HG03159 (cell line): ENCODE measurements at regions not wholly inside any gene's neighbourhood (a gene's known extent, or its start where the extent isn't known, plus 50 kb on each side); places are given as distances from the start of the nearest gene placed in this dataset.

Experiments used
- ATAC-seq: cut with Tn5 transposase; IDR thresholded peaks from one replicate; pipeline ENCODE4 v1.9.1; 2021; ENCODE audit warnings: mild to moderate bottlenecking, moderate library complexity; ENCODE audit not compliant: unreplicated experiment

DNA sequence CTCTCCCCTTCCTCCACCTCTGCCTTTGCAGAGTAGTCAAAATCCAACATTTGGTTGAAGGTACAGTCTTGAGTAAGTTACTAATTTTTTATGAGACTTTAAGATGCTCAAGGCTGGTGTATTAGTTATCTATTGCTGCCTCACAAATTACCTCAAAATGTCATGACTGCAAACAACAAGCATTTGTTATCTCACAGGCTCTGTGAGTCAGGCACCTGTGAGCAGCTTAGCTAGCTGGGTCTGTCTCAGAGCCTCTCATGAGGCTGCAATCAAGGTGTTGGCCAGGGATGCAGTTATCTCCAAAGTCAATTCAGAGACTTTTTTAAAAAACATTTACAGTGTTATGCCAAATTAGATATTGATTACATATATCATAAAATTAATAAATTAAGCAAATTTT lies 371.3 kb upstream of the RGMB start:
- ATAC-seq = no peak

GRCh38 chr5:98403131-98403530 lies 370.3 kb upstream of the RGMB start:
- no peak for ATAC-seq

DNA sequence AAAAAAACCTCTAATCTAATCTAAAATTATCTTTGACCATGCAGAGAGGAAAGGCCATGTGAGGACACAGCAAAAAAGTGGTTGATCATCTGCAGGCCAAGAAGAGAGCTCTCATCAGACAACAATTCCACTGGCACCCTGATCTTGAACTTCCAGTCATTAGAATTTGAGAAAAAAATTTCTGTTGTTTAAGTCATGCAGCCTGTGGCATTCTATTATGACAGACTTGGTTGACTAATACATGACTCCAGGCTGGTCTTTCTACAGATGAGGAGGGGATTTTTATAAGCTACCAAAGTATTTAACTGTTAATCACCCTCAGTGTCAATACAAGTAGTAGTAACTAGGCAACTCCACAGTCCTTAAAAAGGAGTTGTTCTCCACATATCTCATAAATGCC lies 358.5 kb upstream of the RGMB start:
- no peak for ATAC-seq

DNA sequence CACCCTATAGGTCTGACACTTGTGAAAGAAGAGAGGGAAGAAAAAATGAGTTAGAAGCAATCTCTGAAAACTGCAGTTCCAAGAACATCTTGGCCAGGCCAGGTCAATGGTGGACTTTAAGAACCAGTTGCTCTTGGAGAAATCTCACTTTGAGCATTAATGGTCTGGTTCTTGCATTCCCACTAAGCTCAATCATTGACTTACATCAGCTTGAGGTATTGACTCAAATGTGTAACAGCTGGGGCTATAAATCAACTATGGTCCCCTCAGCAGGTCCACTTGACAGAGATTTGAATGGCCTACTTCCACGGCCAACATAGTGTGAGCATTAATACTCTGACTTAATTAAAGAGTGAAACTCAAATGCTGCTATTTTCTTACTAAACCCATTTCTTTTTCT lies 357.8 kb upstream of the RGMB start:
- ATAC-seq = no peak

- no peak for ATAC-seq
Measured at GRCh38 chr5:98416541-98416940, 356.9 kb upstream of the RGMB start.

DNA sequence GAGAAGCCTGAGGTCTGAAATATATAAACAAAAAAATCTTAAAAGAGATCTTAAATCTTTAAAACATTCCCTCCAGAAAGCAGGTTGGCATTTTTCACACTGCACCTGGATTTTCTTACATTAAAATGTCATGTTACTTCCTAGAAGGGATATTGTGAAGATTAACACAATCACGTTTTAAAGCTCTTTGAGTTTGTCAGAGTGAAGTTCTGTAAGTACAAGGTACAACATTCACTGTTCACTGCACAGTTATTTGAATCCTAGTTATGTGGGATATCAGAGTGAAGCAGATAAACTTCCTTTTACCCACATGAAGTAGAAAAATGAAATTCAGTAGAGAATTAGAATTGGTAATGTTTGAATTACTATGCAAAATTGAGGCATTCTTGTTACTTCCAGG lies 353.6 kb upstream of the RGMB start:
- no peak for ATAC-seq

- no peak for ATAC-seq
Measured at GRCh38 chr5:98424681-98425450, 348.6 kb upstream of the RGMB start.

GRCh38 chr5:98425640-98426039 lies 347.8 kb upstream of the RGMB start:
- ATAC-seq = no peak

DNA sequence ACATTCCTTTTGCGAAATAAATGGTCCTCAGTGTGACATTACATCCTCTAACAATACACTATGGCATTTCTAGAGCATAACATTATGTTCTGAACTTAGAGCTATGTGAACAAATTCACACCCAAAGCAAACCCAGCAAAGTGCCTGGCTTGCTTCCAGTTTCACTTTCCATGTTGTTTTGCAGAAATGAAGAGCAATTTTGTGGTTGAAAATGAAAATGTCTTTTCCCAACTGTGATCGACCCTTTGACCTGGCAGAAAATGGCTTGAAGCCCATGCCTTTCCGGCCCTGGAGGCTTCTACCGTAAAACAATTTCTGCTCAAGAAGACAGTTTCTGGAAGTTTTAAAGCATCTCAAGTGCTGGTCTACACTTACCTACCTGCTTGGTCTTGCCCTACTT lies 344.7 kb upstream of the RGMB start:
- peak; percentile 66 for ATAC-seq

DNA sequence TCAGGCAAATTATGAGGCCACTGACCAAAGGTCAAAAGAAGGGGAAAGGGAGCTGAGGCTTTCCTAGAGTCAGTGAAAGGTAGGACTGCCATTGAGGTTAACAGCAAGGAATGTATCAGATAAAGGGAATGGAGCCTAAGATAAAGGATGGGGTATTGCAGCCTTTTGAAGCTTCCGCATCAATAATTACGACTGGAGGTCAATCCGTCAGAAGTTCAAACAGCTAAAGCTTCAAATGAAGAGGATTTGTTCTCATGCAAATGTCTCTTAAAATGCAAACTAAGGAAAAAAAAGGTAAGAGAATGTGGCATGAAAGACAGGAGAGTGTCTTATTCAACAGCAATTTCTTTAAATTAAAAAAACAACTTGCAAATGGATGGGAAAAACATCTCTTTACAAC lies 341.1 kb upstream of the RGMB start:
- no peak for ATAC-seq

DNA sequence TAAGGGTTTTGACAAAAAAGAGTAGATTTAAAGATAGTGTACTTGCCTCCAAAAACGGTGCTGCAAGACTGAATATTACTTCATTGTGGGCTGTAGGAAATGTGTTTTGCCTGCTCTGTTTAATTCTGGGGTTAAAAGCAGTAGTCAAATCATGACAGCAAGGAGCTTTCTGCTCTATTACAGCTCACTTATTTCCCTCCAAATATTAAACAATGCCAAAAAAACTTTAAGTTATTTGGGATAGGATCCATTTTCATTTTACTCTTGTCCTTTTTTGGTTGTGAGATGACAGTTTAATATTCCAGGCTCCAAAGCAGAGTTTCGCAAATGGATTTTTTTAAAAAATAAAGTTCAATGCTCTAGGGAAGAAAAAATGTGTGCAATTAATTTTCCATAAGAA lies 340.4 kb upstream of the RGMB start:
- no peak for ATAC-seq

DNA sequence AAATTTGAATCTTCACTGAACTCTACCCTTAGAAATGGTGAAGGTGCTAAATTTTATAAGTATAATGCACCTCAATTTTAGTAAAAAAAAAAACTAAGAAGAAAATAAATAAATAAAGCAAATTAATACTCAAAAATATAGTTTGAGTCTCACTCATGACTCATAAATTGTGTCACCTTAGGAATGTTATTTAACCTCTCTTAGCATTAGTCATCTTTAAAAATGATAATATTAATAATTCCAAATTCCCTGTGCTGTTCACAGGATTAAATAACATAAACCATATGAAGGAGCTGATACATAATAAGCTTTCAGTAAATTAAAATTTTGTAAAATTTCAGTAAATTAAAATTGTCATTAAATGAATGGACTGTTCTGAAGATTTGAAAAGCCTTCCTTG lies 339.8 kb upstream of the RGMB start:
- ATAC-seq = no peak

DNA sequence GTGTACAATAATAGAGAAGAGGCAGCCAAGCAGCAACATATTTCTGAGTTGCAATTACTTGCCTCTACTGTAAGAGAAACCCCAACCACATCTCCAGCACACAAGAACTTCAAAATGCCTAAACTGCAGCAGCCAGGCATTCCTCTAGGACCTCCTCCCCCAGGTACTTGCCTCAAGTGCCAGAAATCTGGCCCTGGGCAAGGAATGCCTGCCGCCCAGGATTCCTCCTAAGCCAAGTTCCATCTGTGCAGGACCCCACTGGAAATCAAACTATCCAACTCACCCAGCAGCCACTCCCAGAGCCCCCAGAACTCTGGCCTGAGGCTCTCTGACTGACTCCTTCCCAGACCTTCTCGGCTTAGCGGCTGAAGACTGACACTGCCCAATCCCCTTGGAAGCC lies 336.8 kb upstream of the RGMB start:
- ATAC-seq = no peak

- no peak for ATAC-seq
Measured at GRCh38 chr5:98442448-98442847, 331.0 kb upstream of the RGMB start.

DNA sequence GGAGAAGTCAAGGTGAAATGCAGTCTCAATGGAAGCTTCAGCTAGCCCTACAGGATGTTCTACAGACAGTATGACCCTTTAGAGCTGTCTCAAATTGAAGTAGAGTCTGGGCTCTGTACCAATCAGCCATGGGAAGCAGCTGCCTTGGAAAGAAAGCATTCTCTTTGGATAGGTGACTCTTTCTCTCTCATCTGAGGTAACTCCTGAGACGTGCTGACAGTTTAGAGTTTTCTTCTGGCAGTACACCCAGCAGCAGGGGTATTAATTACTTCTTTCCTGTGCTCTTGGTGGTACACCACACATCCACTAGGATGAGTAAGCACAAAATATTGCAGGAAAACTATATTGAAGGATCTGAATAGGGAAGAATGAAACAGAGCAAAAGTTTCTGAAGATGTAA lies 329.6 kb upstream of the RGMB start:
- ATAC-seq = no peak

GRCh38 chr5:98453296-98453695 lies 320.2 kb upstream of the RGMB start:
- no peak for ATAC-seq

DNA sequence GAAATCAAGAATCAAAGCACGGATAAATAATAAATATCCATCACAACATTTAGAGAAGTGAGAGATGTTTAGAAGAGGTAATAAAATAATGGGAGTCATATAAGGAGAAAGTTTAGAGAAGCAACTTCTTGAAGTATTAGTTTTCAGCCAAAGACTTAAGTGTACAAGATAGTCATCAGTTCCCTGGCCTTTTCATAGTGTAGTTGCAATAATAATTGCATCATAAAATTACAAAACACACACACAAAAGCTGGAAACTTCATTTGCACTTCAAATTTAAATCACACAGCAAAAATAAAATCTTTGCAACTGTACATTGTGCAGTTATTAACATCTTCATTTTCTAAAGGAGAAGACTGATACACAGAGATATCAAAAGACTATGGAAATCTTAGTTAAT lies 319.1 kb upstream of the RGMB start:
- ATAC-seq = no peak

GRCh38 chr5:98454904-98455303 lies 318.6 kb upstream of the RGMB start:
- ATAC-seq = no peak

DNA sequence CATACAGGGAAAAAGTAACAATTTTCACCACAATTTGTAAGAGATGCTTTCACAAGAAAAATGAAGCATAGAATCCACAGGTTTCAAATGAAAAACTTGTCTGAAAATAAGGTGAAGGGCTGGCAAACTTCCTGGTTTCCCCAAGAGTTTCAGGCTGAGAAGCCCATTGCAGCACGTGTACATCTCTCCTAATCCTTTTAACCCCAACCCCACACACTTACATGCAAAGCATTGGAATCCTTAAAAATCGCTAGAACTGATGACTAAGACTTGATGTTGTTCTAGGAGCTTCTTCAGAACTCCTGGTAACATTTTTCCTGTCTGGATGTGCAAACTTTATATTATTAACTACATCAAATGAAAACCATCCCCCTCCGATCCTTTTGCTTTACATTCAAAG lies 317.8 kb upstream of the RGMB start:
- ATAC-seq = no peak

DNA sequence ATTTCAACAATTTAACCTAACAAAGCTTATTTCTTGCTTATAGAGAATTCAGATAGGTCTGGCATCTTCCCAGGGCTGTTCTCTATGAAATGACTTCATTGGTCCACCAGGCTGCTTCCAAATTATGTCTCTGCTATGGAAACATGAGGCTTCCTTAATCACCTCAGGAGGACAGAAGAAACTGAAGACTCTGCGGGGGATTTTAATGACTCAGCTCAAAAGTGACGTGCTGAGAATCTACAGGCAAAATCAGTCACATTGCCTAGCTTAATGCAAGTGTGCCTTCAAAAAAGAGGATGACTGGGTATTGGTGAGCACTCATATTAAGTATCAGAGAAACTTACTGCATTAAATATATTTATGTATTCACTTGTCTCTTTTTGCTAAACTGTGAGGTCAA lies 315.5 kb upstream of the RGMB start:
- no peak for ATAC-seq

DNA sequence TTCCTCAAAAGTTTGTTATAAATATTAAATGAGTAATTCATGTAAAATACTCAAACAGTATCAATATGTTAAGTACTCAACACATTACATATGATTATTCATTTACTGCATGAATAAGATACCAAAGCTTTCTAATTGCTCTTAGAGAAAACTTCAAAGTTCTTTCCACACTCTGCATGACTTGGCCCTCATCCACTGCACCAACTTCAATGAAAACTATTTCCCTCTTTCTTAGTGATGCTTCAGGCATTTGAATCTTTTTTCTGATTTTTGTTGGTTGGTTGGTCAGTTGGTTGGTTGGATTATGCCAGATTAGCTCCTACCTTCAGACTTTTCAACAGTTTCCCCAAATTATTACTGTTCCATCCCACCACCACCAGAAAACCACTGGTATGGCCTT lies 314.7 kb upstream of the RGMB start:
- no peak for ATAC-seq

GRCh38 chr5:98460536-98460935 lies 312.9 kb upstream of the RGMB start:
- ATAC-seq = no peak

DNA sequence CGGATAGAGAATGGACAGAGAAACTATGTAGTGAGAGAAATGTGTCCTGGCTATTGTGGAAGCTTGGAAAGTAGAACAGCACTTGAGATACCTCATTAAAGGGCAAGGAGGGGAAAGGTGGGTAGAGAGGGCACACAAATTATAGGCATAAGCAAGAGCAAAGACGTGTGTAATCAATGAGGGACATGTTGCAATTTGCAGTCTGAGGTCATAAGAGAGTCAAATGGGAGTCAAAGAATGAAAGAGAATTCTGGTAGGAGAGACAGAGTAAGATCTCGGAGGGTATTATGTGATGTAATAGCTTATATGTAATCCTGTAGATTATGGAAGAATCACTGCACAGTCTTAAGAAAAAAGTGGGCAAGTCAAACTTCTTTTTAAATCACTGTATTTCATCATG lies 312.0 kb upstream of the RGMB start:
- ATAC-seq = no peak
